Large intestine (tissue), 3 donors: ENCODE measurements at regions not wholly inside any gene's neighbourhood (a gene's known extent, or its start where the extent isn't known, plus 50 kb on each side); places are given as distances from the start of the nearest gene placed in this dataset.

ENCODE experiments used
- DNase-seq, 2 donors: peaks; one replicate each; pipeline versions ENCODE4 v3.0.0 to v3.0.0-alpha.2; 2013
- H3K27ac ChIP-seq: one replicate; pipeline ENCODE4 v1.5.1; 2013; ENCODE audit warnings: low read length
- H3K27me3 ChIP-seq: 2 replicates; pipeline ENCODE4 v1.6.1; 2013; ENCODE audit warnings: low read length; ENCODE audit not compliant: control insufficient read depth, insufficient read depth
- H3K36me3 ChIP-seq: 2 replicates; pipeline ENCODE4 v1.6.1; 2013; ENCODE audit warnings: low read length; ENCODE audit not compliant: control insufficient read depth, insufficient read depth
- H3K4me1 ChIP-seq: one replicate; pipeline ENCODE4 v1.6.1; 2013; ENCODE audit warnings: low read length; ENCODE audit not compliant: control insufficient read depth, insufficient read depth
- H3K4me3 ChIP-seq: one replicate; pipeline ENCODE4 v1.5.1; 2013; ENCODE audit warnings: low read length
- H3K9me3 ChIP-seq: one replicate; pipeline ENCODE4 v1.6.1; 2013; ENCODE audit warnings: mild to moderate bottlenecking, low read depth, low read length, moderate library complexity; ENCODE audit not compliant: control insufficient read depth
- WGBS: methylation state at CpG from one replicate; pipeline ENCODE4 v1.1.5; 2013; ENCODE audit warnings: low lambda C conversion rate; ENCODE audit not compliant: insufficient coverage; 5-methylcytosine and 5-hydroxymethylcytosine counted together

GRCh38 chr13:39892721-39893685 is 237.5 kb downstream of the COG6 start:
- Histone ChIP-seq H3K27ac (no peak overlapping the region), H3K27me3 (no peaks in the 10 kb centered on the region), H3K9me3 (no peaks in the 10 kb centered on the region), H3K4me3 (no peak overlapping the region), H3K4me1 (no peaks in the 10 kb centered on the region), H3K36me3 (no peaks in the 10 kb centered on the region)
- peak in 1 of 2 donors; percentile 8 for DNase-seq
- WGBS = 95% methylated on average over 4 of the region's 10 CpGs

- Histone ChIP-seq H3K4me1 (no peaks in the 10 kb centered on the region), H3K4me3 (no peak overlapping the region), H3K36me3 (no peaks in the 10 kb centered on the region), H3K27ac (no peak overlapping the region), H3K9me3 (no peaks in the 10 kb centered on the region), H3K27me3 (no peaks in the 10 kb centered on the region)
- WGBS = no CpG with 5 or more reads among the region's 1 CpG
- no peak for DNase-seq
Measured at GRCh38 chr13:39893808-39894207, 238.3 kb downstream of the COG6 start.

GRCh38 chr13:39894586-39894985 is 239.1 kb downstream of the COG6 start:
- Histone ChIP-seq H3K27me3 (no peaks in the 10 kb centered on the region), H3K36me3 (no peaks in the 10 kb centered on the region), H3K4me1 (no peaks in the 10 kb centered on the region), H3K27ac (no peak overlapping the region), H3K4me3 (no peak overlapping the region), H3K9me3 (no peaks in the 10 kb centered on the region)
- WGBS = 88% methylated on average over 1 of the region's 5 CpGs
- no peak for DNase-seq

GRCh38 chr13:39895254-39895653 is 239.8 kb downstream of the COG6 start:
- Histone ChIP-seq H3K4me1 (no peaks in the 10 kb centered on the region), H3K4me3 (no peak overlapping the region), H3K36me3 (no peaks in the 10 kb centered on the region), H3K9me3 (no peaks in the 10 kb centered on the region), H3K27ac (no peak overlapping the region), H3K27me3 (no peaks in the 10 kb centered on the region)
- WGBS = 60% methylated on average over 1 of the region's 3 CpGs
- no peak for DNase-seq

- H3K27me3 ChIP-seq = no peaks in the 10 kb centered on the region
- DNase-seq = no peak
- no peak overlapping the region for H3K27ac ChIP-seq
- H3K36me3 ChIP-seq = no peaks in the 10 kb centered on the region
- H3K4me3 ChIP-seq = no peak overlapping the region
- WGBS = 80% methylated on average over 1 of the region's 5 CpGs
- H3K4me1 ChIP-seq = no peaks in the 10 kb centered on the region
- no peaks in the 10 kb centered on the region for H3K9me3 ChIP-seq
Measured at GRCh38 chr13:39897636-39898035, 242.2 kb downstream of the COG6 start.

GRCh38 chr13:39900106-39900750 is 244.8 kb downstream of the COG6 start:
- WGBS = 0% methylated on average over 1 of the region's 4 CpGs
- no peak overlapping the region for H3K4me3 ChIP-seq
- no peaks in the 10 kb centered on the region for H3K27me3 ChIP-seq
- H3K4me1 ChIP-seq = no peaks in the 10 kb centered on the region
- no peak for DNase-seq
- no peak overlapping the region for H3K27ac ChIP-seq
- H3K9me3 ChIP-seq = no peaks in the 10 kb centered on the region
- H3K36me3 ChIP-seq = no peaks in the 10 kb centered on the region

GRCh38 chr13:39904959-39905358 is 249.5 kb downstream of the COG6 start:
- H3K27ac ChIP-seq = no peak overlapping the region
- no peaks in the 10 kb centered on the region for H3K27me3 ChIP-seq
- H3K36me3 ChIP-seq = no peaks in the 10 kb centered on the region
- no CpG with 5 or more reads among the region's 2 CpGs for WGBS
- no peak for DNase-seq
- H3K4me1 ChIP-seq = no peaks in the 10 kb centered on the region
- no peaks in the 10 kb centered on the region for H3K9me3 ChIP-seq
- no peak overlapping the region for H3K4me3 ChIP-seq

GRCh38 chr13:39909634-39910033 is 254.2 kb downstream of the COG6 start:
- 60% methylated on average over 2 of the region's 3 CpGs for WGBS
- no peak overlapping the region for H3K27ac ChIP-seq
- no peak for DNase-seq
- H3K36me3 ChIP-seq = no peaks in the 10 kb centered on the region
- H3K4me3 ChIP-seq = no peak overlapping the region
- no peaks in the 10 kb centered on the region for H3K27me3 ChIP-seq
- H3K4me1 ChIP-seq = no peaks in the 10 kb centered on the region
- H3K9me3 ChIP-seq = no peaks in the 10 kb centered on the region

- H3K27ac ChIP-seq = no peak overlapping the region
- WGBS = no CpG with 5 or more reads among the region's 1 CpG
Measured at GRCh38 chr13:39910041-39910440, 254.6 kb downstream of the COG6 start.

GRCh38 chr13:39910833-39911232 is 255.4 kb downstream of the COG6 start:
- H3K36me3 ChIP-seq = no peaks in the 10 kb centered on the region
- no peak overlapping the region for H3K27ac ChIP-seq
- H3K4me3 ChIP-seq = no peak overlapping the region
- H3K4me1 ChIP-seq = no peaks in the 10 kb centered on the region
- DNase-seq = no peak
- H3K27me3 ChIP-seq = no peaks in the 10 kb centered on the region
- no peaks in the 10 kb centered on the region for H3K9me3 ChIP-seq

More at GRCh38 chr13:39910041-39910440, 254.6 kb downstream of the COG6 start:
- no peak overlapping the region for H3K4me3 ChIP-seq
- H3K27me3 ChIP-seq = no peaks in the 10 kb centered on the region
- H3K36me3 ChIP-seq = no peaks in the 10 kb centered on the region
- no peaks in the 10 kb centered on the region for H3K4me1 ChIP-seq
- H3K9me3 ChIP-seq = no peaks in the 10 kb centered on the region
- DNase-seq = no peak
